Mammary epithelial cell (primary cell): ENCODE measurements at regions not wholly inside any gene's neighbourhood (a gene's known extent, or its start where the extent isn't known, plus 50 kb on each side); places are given as distances from the start of the nearest gene placed in this dataset.

ENCODE experiments used
- CTCF ChIP-seq, 2 donors: IDR thresholded peaks in 1 of 2; conservative IDR thresholded peaks in 1 of 2; 2 replicates each; pipeline ENCODE4 v1.5.1; 2011 to 2012; ENCODE audit warnings: inconsistent platforms in 2 of 2, low read length in 2 of 2, mild to moderate bottlenecking in 2 of 2, control low read depth in 1 of 2, low read depth in 1 of 2; ENCODE audit not compliant: insufficient read depth in 1 of 2; ENCODE audit errors: extremely low read depth in 1 of 2
- EZH2 ChIP-seq: IDR thresholded peaks from 2 replicates; pipeline ENCODE4 v1.6.1; 2012; ENCODE audit warnings: low read length, inconsistent platforms, borderline replicate concordance

DNA sequence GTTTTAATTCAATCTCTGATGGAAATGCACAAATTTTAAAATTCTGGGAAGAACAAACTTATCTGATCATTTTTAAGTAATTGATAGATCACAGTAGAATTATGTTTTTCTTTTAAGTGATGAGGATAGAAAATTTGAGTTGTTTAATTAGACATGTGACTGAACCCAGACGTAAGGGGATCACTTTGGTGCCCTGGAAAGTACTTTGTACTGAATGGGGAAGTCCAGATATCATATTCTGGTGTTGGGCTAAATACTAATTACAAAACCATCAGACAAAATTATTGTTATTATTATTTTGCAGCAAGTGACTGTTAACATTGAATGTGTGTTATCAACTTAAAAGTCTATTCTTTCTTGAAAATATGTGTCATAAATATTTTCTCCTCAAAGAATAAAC is 994.6 kb downstream of the TSN start:
- no peak for TF ChIP-seq CTCF (conservative IDR thresholded peaks at IDR 0.05 in 1 of 2, IDR thresholded peaks at IDR 0.05 in 1 of 2; ENCODE audit: extremely low read depth in 1 of 2, insufficient read depth in 1 of 2, low read depth in 1 of 2, low read length in 2 of 2)
- TF ChIP-seq EZH2, result no peak
